B cell (primary cell): ENCODE measurements at regions not wholly inside any gene's neighbourhood (a gene's known extent, or its start where the extent isn't known, plus 50 kb on each side); places are given as distances from the start of the nearest gene placed in this dataset.

Source experiments
- CTCF ChIP-seq: fragments of 200-600 bp; IDR thresholded peaks from one replicate; pipeline ENCODE4 v1.8.0; 2022; ENCODE audit warnings: antibody characterized with exemption, mild to moderate bottlenecking
- EZH2 ChIP-seq: IDR thresholded peaks from 2 replicates; pipeline ENCODE4 v1.6.1; 2012; ENCODE audit warnings: borderline replicate concordance, low read depth, mild to moderate bottlenecking, moderate library complexity, low read length; ENCODE audit not compliant: insufficient read depth, poor library complexity, severe bottlenecking

DNA sequence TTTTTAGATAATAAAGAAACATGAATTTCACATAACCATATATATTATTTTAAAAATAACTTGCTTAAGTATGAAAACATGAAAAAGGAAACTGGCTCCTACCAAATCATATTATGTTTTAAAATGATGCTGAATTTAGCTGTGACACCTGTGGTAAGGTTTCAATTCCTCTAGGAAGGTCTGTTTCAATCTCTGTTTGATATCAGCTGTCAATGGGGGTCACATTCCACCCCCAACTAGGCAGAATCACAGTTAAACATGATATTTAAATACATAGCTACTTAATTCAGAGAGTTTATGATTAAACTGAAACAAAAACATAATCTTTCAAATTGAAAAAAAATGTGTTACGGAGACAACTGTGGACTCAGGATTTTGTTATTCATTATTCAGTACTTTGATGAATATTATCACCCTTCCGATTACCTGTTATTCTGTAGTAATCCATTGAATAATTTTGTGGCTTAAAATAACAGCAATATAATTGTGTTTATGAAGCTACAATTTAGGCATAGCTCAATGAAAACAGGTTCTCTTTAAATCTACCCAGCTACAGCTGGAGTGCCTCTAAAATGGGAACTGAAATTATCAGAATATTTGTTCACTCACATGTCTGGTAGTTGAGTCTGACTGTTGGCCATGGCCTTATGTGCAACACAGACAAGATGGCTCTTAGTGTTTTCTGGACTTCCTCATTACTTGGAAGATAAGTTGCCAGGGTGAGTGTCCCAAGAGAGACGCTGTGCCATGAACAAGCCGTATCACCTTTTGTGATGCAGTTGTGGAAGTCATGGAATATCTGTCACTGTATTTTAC, 244.6 kb upstream of the ANO3 start:
- TF ChIP-seq CTCF (no peak), EZH2 (no peak)
